ENCODE measurements at regions not wholly inside any gene's neighbourhood (a gene's known extent, or its start where the extent isn't known, plus 50 kb on each side); places are given as distances from the start of the nearest gene placed in this dataset.

GRCh38 chr11:119940401-119940976 lies 197.4 kb downstream of the TRIM29 start:
- Histone ChIP-seq H4K20me1 (ENCODE audit: insufficient read depth, low read length) (no peaks in the 10 kb centered on the region), H4K5ac (ENCODE audit: low read depth, low read length) (no peak overlapping the region), H2BK15ac (ENCODE audit: low read depth, low read length) (no peak overlapping the region), H3K9ac (ENCODE audit: low read depth, low read length) (no peak overlapping the region), H3K23ac (ENCODE audit: low read depth, low read length) (no peak overlapping the region), H4K8ac (ENCODE audit: low read depth in 2 of 2, low read length in 2 of 2) (no peak overlapping the region), H2BK120ac (ENCODE audit: low read depth, low read length) (no peak overlapping the region), H4K91ac (ENCODE audit: insufficient read depth, low read depth, low read length) (no peak overlapping the region), H3K14ac (replicated peaks; ENCODE audit: low read depth, low read length) (no peak overlapping the region), H2AK9ac (replicated peaks; ENCODE audit: low read depth, low read length, poor library complexity) (no peak overlapping the region), H3K36me3 (ENCODE audit: control insufficient read depth, insufficient read depth, low read length) (no peaks in the 10 kb centered on the region), H3K79me1 (ENCODE audit: low read depth in 1 of 2, low read length in 2 of 2) (no peaks in the 10 kb centered on the region), H2AK5ac (ENCODE audit: low read depth, low read length) (no peak overlapping the region), H3K4ac (ENCODE audit: low read depth, low read length) (no peak overlapping the region), H2AFZ (replicated peaks; ENCODE audit: low read length, poor library complexity) (no peak overlapping the region), H3K27me3 (ENCODE audit: control insufficient read depth, insufficient read depth, low read length) (peaks cover 3% of the 10 kb centered on the region; the same call in 1 of the 2 replicates), H3K27ac (ENCODE audit: insufficient read depth, low read length) (no peak overlapping the region), H3K56ac (ENCODE audit: extremely low read depth, insufficient read depth, low read length) (no peak overlapping the region), H3K4me3 (ENCODE audit: insufficient read depth, low read depth, low read length) (no peak overlapping the region), H3K9me3 (ENCODE audit: control insufficient read depth, insufficient read depth, low read length) (no peaks in the 10 kb centered on the region), H3K9me1 (ENCODE audit: insufficient read depth, low read length) (no peaks in the 10 kb centered on the region), H2BK20ac (ENCODE audit: low read depth, low read length) (no peak overlapping the region), H2BK5ac (ENCODE audit: low read depth, low read length, poor library complexity, severe bottlenecking) (no peak overlapping the region), H3K4me1 (ENCODE audit: control insufficient read depth, insufficient read depth, low read length) (no peaks in the 10 kb centered on the region), H3K18ac (ENCODE audit: low read depth, low read length) (no peak overlapping the region), H3K4me2 (ENCODE audit: low read depth, low read length) (no peak overlapping the region)
- BruUV-seq (replicated peaks), result no TSS peak
- DNase-seq (no peak), ATAC-seq (ENCODE audit: low read depth) (no peak)
- in situ Hi-C loops (cut with MboI; ENCODE audit: low sequenced_read_pairs), result no loop called here
- POLR2A ChIA-PET (ENCODE audit: unreplicated experiment), result interaction anchor here (0.6 kb wide), 1 partner anchor 78 kb away, joined by 4 read pairs; no protein-coding TSS in a partner anchor
- TF ChIP-seq MAZ (IDR thresholded peaks at IDR 0.05; ENCODE audit: borderline replicate concordance, low read depth, low read length) (no peak), CEBPB (IDR thresholded peaks at IDR 0.05; ENCODE audit: low read depth, low read length) (no peak), FOS (IDR thresholded peaks at IDR 0.05; ENCODE audit: low read depth, low read length) (no peak)
- intact Hi-C loops (cut with micrococcal nuclease), result no loop called here
- CTCF ChIA-PET, result no interaction called here
- WGBS, 2 experiments (ENCODE audit: extremely low coverage in 2 of 2, insufficient read length in 1 of 2), result 20% methylated on average over 1 of the region's 7 CpGs; no CpG with 5 or more reads in 1 of the 2 experiments
- dilution Hi-C loops (cut with HindIII; ENCODE audit: low sequenced_read_pairs, unreplicated experiment), result no loop called here

All from IMR-90 (cell line).